NCI-H1930 (cell line): ENCODE measurements at regions not wholly inside any gene's neighbourhood (a gene's known extent, or its start where the extent isn't known, plus 50 kb on each side); places are given as distances from the start of the nearest gene placed in this dataset.
"Not testable (repeated sequence)": the region's sequence is repeated elsewhere in the genome, so short reads cannot be mapped to it uniquely, and the experiment has no call there.

Experiments used
- DNase-seq, 2 experiments: peaks; one replicate each; lab custom pipeline; 2025; lab: John Stamatoyannopoulos, UW

DNA sequence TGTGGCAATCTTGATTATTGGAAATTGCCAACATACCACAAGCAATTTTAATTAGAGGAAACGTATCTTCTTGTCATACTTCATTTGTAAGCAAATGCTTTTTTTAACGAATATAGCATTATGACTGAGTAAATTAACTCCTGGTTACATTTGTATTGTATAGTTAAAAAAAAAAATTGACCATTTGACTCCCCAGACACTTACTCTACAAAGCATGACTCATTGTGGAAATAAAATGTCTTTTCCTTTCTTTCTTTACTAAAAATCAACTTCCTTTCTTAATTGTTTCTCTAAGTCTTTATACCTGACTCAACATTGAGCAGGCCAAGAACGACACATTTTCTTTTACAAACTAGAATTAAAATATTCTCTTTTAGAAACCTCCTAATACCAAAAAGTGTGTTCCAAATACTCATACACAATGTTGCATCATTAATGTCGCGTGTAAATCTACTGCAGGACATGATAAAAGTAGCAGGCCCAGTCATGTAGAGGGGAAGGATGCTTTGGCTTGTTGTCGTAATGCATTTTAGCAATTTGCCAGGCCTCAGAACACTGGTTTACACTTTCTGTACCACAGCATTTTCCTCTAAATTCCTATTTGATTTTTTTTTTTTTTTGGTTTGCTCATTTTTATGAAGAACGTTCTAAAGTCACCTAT is 349.6 kb upstream of the KCNH7 start:
- no peak for DNase-seq

DNA sequence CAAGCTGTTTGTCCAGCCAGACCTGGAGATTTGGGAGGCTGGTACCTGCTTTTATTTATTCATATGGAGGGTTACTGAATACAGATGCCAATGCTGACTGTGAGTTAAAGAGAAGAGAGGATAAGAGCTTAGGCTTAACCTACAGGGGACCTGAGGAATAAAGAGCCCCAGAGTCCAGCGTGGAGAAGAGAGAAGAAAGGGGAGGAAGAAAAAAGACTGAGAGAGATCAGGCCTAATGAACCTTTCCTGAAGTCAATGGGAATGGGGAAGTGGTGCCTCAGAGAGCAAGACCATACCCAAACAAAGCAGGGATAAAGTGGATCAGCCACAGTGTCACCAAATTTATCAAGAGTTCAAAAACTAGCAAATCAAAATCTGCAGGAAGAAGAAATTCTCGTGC is 348.6 kb upstream of the KCNH7 start:
- DNase-seq: no peak

DNA sequence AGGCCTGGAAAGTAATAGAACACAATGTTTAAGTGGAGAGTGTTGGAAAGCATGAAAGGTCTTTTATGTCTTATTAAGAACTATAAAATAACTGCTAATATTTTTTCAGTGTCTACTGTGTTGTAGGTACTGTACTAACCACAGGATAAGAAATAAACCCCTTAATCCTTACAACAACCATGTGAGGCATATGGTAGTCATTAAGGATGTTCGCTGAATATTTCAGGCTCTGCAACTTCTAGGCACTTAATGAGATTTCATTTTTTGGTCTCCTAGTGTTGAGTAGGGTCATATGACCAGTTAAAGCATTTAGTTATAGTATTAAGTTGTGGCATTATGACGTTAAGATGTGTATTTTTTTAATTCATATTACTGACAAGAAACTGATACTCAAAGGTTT is 346.6 kb upstream of the KCNH7 start:
- no peak for DNase-seq

DNA sequence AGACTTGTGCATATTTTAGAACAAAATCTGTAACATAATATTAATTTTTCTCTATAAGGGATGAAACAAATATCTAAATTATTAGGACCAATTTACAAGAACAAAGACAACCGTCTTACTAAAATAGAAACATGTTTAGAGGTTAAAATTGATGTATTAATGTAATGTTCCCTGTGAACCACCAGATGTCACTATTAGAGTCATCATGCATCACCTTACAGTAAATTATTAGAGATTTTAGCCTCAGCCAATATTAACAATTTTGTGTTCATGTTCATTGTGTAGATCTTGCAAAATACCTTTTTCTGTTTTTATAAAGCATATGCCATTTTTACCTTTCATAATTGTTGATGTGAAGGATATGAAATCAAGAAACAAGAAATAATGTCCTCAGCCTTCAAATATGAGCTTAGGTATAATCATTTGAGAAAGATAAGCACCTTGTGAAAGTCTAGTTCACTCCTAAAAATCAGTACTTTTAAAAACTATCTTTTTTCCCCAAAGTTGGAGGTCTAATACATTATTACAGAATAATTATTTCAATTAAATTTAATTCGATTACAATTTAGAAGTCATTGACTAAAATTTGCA is 344.3 kb upstream of the KCNH7 start:
- no peak for DNase-seq

DNA sequence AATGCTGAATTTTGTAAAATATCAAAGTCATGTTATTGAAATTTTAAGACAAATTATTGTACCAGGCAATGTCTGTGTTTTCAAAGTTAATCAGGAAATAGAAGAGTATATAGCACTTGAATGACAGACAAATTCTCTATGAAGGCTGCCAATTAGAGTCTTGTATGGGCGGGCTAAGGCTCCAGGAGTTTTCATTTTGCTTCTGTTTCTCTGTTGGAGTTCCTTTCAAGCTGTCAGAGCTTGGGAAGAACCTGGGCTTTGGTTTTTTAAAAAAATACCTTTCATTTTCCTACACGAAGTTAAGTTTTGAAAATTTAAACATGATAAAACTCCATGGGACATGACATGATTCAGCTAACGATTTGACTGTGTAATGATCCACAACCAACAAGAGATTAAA is 339.0 kb upstream of the KCNH7 start:
- DNase-seq: no peak

DNA sequence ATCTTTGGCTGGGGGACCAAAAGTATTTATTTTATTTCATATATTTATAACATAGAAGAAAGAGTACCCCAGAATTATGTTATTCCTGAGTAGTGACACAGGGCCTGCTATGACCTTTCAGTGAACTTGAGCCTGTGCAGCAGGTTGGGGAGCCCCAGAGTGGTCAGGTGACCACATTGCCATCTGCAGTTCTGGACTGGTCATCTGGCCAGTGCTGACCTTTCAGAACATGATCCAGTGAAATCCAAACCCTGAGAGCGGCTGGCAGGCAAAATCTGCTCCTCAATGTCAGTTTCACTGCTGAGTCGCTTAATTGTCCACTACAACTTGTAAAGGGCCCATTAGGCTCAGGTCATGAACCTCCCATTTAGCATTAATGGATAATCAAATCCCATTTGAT is 336.7 kb upstream of the KCNH7 start:
- DNase-seq: no peak

DNA sequence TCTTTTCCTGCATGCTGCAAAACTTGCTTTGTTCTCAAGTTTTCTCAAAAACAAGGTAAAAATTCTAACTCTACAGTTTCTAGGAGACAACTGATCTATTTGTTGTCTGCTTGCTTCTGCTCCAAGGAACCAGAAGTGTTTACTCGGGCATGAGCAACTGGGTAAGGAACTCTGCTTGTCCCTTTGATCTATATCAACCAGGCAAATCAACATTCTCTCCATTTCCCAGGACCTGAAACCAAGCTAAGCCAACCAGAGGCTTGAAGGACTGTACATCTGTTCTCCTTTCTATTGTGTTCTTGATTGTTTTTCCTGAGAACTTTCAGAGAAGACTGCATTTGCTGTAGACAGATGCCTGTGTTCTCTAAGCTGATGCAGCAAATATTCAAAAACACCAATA is 335.0 kb upstream of the KCNH7 start:
- no peak for DNase-seq

DNA sequence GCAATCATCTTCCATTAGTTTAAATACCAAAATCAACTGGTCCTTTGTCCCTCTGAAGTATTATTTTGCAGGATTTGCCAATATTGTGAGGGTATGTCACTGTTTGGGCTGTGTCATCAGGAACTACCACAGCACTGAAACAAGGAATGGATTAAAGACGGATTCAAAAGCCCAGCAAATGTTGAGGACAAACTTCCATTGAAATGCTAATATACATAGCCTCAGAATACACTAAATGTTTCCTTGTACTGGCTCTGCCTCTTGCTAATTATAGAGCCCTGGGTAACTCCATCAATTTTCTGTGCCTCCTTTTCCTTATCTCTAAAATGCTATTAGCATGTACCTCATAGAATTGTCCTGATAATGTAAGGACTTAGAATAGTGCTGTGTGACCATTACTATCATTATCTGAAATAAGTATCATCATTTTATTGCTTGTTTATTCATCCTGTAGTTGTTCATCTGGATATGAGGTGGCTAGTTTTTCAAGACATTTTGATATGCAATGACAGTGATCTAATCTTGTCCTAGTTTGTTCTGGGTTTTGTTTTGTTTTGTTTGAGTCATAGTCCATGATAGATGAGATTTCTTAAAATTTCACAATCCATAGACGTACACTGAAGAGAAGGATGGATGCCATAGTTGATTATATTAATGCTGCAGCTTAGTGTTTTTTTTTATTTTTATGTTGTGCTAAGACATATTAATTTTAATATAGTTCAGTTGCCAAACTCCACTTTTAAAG is 333.4 kb upstream of the KCNH7 start:
- no peak for DNase-seq

DNA sequence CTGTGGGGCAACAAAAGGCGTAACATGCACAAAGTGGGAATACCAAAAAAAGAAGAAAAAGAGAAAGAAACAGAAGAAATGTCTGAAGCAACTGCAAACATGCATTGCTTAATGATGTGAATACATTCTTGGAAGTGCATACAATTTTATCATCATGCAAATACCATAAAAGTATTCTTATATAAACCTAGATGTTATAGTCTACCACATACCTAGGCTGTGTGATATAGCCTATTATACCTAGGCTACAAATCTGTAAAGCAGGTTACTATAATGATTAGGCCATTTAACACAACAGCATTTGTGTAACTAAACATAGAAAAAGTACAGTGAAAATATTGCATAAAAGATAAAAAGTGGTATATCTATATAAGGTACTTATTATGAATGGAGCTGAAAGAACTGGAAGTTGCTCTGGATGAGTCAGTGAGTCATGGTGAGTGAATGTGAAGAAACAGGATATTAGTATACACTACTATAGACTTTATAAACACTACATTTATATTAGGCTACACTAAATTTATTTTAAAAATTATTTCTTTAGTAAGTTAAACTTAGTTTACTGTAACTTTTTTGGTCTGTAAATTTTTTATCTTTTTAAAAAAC is 319.4 kb upstream of the KCNH7 start:
- DNase-seq: no peak

DNA sequence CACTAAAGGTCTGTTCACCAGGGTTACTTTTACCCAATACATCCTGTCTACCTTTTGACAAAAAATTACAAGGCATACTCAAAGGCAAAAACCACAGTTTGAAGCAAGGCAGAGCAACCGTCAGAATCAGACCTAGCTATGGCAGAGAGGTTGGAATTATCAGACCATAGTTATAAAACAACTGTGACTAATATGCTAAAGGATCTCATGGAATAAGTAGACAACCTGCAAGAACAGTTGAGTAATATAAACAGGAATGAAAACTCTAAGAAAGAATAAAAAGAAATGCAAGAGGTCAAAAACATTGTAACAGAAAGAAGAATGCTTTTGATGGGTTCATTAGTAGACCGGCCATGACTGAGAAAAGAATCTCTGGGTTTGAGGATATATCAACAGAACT is 318.8 kb upstream of the KCNH7 start:
- no peak for DNase-seq

DNA sequence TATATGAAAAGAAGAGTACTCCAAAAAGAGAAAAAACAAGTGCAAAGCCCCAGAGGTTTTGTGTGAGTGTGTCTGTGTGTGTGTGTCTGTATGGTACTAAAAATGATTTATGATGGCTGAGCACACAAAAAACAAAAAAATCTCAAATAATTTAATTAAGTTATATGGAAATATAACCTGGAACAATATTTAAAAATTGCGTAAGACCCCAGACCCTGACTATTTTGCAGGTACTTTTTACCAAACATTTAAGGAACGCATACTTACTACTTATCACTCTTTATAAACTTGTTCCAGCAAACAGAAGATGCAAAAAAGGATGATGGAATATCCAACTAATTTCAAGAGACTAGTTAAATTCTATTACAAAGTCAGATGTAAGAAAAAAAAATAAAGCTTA is 317.4 kb upstream of the KCNH7 start:
- no peak for DNase-seq

DNA sequence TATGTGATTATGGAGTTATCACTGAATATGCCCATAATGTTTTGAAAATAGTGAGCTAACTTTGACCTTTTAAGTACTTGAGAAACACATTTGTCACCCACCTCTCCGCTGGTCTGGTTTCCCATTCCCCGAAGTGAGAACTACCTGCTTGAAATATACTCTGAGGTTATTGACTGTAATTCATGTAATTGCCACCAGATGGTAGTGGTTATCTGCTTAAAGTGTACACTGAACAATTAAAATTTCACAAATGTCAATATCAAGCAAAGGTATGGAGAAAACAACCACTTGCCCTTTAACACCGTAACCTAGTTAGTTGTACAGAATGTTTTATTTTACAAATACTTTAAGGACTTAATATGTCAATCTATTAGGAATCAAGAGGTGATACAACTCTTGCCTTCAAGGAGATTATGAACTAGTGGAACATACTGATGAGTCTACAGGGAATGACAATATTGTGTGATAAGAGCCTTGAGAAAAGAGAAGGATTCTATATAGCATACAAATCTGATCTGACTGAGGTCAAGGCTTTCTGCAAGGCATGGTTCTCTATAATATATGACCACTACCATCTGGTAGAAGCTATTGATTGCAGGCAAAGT is 316.8 kb upstream of the KCNH7 start:
- peak; percentile 2 to 17 for DNase-seq

DNA sequence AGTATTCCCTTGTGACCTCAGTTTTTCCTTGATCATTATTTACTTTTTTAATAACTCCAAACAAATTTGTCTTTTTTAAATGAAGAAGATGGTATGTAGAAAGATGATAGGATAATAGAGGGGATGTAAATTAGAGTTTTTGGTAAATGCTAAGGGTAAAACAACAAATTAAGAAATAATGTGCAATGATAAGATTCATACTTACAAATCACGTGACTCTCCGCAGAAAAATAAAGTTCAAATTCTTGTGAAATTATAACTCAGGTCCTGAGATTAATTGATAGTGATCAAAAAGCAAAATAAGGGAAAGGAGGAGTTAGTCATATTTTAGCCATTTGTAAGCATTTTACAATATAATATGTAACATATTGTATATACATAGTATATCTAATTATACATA is 304.1 kb upstream of the KCNH7 start:
- DNase-seq: no peak

DNA sequence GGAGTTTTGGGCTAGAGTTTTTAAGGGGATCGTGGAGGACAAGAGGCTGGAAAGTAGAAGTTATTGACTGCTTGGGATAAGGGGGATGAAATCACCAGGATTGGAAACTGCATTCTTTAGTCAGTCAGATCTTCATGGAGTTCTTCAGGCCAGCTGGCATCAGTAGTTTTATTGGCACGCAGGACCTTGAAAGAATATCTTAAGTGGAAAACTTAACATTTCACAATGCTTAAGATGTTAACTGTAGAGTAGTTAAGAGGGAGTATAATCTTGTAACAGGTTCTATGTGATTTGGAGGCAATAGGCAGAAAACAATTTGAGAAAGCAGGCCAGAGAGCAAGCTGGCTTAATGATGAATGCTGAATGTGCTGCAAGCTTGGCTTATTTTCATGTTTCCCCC is 300.4 kb upstream of the KCNH7 start:
- DNase-seq: no peak

DNA sequence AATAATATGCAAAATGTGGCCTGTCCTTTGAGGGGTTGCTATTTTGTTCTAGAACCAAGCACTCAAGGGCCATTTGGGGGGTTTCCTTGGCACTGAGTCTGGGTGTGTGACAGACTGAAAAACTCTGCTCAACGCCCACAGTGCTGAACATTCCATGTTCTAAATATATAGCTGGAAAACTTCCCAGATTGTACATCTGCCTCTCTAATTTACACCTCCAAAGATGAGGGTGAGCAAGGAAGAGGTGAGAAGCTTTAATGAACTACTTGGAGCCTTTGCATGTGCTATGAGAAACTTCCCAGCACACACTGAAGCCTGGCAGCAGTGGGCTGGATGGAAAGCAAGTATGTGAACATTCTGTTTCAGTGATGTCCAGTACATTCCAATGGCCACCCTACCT is 296.7 kb upstream of the KCNH7 start:
- no peak for DNase-seq

DNA sequence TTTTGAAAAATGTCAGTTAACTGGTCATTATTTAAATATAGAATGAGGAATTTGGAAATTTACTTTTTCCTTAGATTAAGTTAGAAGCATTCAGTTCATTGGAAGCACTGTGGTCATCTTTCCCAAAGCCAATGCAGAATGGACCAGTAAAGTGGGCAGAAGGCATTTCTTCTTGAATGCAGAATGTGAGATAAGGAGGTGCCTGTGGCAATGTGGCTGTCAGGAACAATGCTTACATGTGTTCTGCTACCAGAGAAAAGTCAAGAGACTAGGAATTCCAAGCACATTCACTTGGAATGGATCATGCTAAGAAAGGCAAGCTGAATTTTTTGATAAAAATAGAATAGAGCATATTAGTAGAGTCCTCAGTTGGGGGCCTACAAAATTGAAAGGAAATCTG is 295.0 kb upstream of the KCNH7 start:
- no peak for DNase-seq

DNA sequence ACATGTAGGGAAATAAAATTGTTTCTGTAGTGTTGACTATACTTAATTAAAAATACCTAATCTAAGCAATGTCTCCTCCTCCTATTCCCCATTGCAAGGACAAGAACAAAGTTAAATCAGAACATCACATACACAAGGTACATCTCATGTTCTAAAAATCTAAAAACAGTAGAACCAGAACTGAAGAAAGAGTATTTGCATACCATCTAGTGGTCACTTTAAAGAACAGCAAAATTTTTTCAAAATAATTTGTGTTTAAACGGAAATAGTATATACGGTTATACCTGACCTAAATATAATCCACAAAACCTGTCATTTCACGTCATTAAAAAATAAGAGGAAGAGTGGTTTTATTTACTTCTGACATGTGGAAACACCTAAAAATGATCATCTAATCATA is 294.3 kb upstream of the KCNH7 start:
- DNase-seq: peak in 1 of 2 experiments; percentile 2

DNA sequence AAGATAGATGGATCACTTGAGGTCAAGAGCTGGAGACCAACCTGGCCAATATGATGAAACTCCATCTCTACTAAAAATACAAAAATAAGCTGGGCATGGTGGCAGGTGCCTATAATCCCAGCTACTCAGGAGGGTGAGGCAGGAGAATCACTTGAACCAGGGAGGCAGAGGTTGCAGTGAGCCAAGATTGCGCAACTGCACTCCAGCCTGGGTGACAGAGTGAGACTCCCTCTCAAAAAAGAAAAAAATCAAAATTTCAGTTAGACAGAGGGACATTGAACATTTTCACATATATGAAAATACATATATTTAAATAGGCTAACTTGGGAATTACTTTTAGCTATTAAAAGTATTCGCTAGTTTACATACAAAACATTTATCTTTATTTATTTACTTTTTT is 293.6 kb upstream of the KCNH7 start:
- not testable (repeated sequence) for DNase-seq

DNA sequence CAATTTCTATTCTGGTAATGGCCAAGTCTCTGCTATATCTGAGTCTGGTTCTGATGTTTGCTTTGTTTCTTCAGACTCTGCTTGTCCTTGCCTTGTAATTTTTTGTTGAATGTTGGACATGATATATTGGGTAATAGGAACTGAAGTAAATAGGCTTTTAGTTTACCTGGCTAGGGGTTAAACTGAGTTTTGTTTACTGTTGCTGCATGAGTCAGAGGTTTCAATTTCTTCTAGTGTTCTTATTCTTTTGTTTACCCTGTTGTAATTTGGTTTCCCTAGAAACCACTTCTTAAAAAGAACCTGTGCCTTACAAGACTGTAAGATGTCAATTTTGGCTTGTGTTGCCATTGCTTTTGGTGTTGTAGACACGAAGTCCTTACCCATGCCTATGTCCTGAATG is 285.0 kb upstream of the KCNH7 start:
- no peak for DNase-seq

DNA sequence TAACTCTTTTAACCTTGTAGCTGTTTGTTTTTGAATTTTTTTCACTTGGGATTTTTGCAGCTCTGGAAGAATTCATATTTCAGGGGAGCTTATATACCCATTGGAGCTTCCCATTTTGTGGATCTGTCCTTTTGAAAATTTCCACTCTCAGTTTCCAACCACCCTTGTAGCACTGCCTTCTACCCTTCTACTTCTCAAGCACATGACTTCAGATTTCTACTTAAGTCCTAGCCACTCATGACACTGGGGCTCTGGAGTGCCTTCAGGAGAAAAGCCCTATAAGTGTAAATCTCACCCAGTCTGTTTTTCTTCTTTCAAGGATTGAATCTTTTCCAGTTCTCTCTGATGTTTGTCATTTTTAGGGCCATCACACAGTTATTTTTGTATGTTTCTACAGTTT is 283.7 kb upstream of the KCNH7 start:
- no peak for DNase-seq

DNA sequence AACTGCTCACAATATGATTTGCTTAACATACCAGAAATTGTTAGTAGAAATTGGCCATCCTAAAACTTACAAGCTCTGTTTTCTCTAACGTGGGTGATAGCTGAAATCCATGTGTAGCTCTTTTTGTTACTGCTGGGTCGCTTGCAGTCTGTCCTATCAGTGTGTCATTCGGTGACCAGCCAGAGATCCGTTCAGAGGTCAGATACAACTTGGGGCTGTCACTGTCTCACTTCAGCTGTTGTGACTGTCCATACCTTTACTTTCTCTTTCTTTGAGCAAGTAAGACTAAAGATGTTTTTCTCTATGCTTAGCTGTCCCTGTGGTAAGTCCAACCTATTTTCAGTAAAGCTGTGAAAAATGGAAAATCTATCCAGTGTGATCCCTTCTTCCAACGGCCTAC is 282.9 kb upstream of the KCNH7 start:
- DNase-seq: no peak

DNA sequence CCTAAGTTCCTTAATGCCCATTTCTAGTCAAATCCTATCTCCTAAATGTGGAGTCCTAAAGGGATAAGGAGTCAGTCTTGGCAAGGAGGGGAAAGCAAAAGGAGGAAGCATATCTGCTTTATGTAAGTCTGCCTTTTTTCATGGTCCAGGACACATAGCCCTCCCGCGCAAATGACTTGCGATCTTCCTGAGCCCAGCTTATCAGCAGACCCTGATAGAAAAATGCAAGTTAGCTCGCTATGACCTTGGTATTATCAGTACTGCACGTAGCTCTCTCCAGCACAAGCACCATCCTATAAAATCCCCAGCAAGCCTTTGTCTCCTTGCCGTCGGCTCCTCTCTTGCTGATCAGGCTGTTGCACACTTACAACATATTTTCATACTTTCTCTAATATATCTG is 281.4 kb upstream of the KCNH7 start:
- DNase-seq: no peak

DNA sequence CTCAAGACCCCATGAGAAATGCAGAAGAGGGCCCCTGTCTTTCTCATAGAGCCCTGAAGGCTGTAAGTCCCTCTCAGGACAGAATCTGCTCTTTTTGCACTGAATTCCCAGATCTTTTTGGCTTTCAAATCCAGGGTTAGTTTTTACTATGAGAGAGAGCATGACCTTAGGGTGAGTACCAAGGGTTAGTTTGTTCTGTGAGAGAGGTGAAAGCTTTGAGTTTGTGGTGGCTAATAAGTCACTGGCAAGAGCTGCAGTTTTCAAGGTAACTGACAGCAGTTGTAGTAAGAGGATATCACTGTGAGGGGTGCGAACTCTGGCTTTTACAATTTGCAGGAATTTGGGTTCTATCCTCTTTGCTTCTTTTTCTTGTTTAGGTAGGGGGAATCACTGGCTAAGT is 248.4 kb upstream of the KCNH7 start:
- DNase-seq: no peak
